Fibroblast of mammary gland (primary cell): ENCODE measurements at regions not wholly inside any gene's neighbourhood (a gene's known extent, or its start where the extent isn't known, plus 50 kb on each side); places are given as distances from the start of the nearest gene placed in this dataset.

ENCODE experiments used
- DNase-seq: peaks from one replicate; pipeline ENCODE4 v3.0.0-alpha.2; 2010; ENCODE audit warnings: low read depth
- H3K4me3 ChIP-seq: 2 replicates; pipeline ENCODE4 v1.5.1; 2011; ENCODE audit warnings: low read depth, mild to moderate bottlenecking, low read length, moderate library complexity; ENCODE audit not compliant: control insufficient read depth
- TF ChIP-seq, protein P1 (sequence below): conservative IDR thresholded peaks from 2 replicates; pipeline ENCODE4 v1.5.1; 2011; ENCODE audit warnings: low read depth, low read length, inconsistent platforms; ENCODE audit not compliant: control insufficient read depth, insufficient read depth

- H3K4me3 ChIP-seq: no peak overlapping the region
- DNase-seq: peak; percentile 35
- TF ChIP-seq, protein P1, sequence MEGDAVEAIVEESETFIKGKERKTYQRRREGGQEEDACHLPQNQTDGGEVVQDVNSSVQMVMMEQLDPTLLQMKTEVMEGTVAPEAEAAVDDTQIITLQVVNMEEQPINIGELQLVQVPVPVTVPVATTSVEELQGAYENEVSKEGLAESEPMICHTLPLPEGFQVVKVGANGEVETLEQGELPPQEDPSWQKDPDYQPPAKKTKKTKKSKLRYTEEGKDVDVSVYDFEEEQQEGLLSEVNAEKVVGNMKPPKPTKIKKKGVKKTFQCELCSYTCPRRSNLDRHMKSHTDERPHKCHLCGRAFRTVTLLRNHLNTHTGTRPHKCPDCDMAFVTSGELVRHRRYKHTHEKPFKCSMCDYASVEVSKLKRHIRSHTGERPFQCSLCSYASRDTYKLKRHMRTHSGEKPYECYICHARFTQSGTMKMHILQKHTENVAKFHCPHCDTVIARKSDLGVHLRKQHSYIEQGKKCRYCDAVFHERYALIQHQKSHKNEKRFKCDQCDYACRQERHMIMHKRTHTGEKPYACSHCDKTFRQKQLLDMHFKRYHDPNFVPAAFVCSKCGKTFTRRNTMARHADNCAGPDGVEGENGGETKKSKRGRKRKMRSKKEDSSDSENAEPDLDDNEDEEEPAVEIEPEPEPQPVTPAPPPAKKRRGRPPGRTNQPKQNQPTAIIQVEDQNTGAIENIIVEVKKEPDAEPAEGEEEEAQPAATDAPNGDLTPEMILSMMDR: no peak
Measured at GRCh38 chr20:7806831-7807230, 133.4 kb downstream of the HAO1 start.

DNA sequence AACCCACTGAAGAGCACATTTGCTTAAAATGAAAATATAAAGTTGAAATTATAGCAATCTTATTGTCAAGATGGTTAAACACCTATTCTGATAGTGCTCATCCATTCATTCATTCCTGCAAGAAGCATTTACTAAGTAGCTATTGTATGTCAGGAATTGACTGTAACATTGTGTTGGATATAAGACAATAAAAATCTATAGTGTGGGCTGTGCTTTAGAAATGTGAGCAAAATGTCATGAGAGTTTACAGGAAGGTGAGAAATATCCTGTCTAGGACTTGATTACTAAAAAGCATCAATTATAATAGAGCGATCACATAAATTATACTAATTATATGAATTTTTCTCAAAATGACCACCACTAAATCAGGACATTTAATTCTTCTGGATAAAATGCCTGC, 123.0 kb downstream of the HAO1 start:
- H3K4me3 ChIP-seq: no peak overlapping the region
- DNase-seq: no peak
- TF ChIP-seq, protein P1: no peak

DNA sequence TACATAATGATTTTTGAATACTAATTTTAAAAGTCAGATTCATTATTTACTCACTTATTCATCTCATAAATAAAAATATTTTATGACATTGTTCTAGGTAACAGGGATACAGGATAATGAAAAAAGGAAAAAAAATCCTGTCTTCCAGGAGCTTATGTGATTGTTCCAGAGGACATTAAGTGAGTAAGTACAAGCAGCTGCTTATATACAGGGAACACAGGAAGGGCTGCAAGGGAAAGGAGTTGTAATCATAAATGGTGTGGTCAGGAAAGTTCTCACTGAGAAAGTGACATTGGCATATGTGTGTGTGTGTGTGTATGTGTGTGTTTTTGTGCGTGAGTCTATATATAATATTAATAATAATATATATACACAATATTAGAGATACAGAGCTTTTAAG, 121.8 kb downstream of the HAO1 start:
- H3K4me3 ChIP-seq: no peak overlapping the region
- no peak for DNase-seq
- TF ChIP-seq, protein P1: no peak

GRCh38 chr20:7820897-7821296, 119.4 kb downstream of the HAO1 start:
- no peak for DNase-seq
- no peak overlapping the region for H3K4me3 ChIP-seq
- TF ChIP-seq, protein P1: no peak

- TF ChIP-seq, protein P1: no peak
- DNase-seq: no peak
- H3K4me3 ChIP-seq: no peak overlapping the region
Measured at GRCh38 chr20:7822772-7823171, 117.5 kb downstream of the HAO1 start.

- DNase-seq: peak; percentile 24
- no peak overlapping the region for H3K4me3 ChIP-seq
- TF ChIP-seq, protein P1: no peak
Measured at GRCh38 chr20:7828437-7828836, 111.8 kb downstream of the HAO1 start.

DNA sequence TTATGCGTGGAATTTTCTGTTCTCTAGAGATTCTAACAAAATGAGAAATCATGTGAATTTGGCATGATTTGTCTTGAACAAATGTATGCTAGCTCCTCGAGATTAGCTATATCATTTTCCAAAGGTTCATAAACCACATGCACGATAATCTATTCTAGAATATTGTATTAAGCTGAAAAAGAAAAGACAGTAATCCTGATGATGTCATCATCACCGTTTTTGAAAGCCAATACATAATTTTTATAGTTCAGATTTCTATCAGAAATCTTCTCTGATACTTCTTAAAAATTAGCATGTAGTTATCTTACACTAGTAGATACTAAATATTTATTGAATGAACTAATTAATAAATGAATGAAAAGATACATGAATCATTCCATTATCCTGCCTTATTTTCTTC, 111.2 kb downstream of the HAO1 start:
- TF ChIP-seq, protein P1: no peak
- H3K4me3 ChIP-seq: no peak overlapping the region
- no peak for DNase-seq
